ENCODE measurements at regions not wholly inside any gene's neighbourhood (a gene's known extent, or its start where the extent isn't known, plus 50 kb on each side); places are given as distances from the start of the nearest gene placed in this dataset.

GRCh38 chr11:134800130-134800529, 388.1 kb upstream of the B3GAT1 start:
- Histone ChIP-seq H3K4me1 (peaks cover 6% of the 10 kb centered on the region), H3K36me3 (no peaks in the 10 kb centered on the region), H3K27me3 (no peaks in the 10 kb centered on the region), H4K20me1 (no peaks in the 10 kb centered on the region), H3K27ac (no peak overlapping the region), H3K4me3 (no peak overlapping the region), H3K9ac (no peak overlapping the region), H3K9me3 (no peaks in the 10 kb centered on the region), H3K4me2 (no peak overlapping the region)
- no peak for TF ChIP-seq Cebpa-rat (IDR thresholded peaks at IDR 0.05)

DNA sequence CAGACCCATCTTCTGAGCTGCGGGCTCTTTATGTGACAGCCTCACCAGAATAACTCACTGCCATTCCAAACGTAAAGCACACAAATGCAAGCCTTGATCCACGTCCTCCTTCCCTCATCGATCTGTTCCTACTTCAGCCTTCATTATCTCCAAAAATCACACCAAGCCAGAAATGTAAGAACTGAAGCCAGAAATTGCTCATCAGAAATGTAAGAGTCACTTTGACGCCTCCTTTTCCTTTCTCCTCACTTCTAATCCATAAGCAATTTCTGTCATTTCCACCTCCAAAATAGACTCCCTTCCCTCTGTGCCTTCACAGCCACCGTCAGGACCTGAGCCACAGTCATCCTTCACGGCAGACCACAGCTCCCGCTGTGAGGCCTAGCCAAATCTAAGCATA, 387.3 kb upstream of the B3GAT1 start:
- Histone ChIP-seq H3K27ac (no peak overlapping the region), H3K4me2 (no peak overlapping the region), H3K36me3 (no peaks in the 10 kb centered on the region), H3K9me3 (no peaks in the 10 kb centered on the region), H3K27me3 (no peaks in the 10 kb centered on the region), H3K4me3 (no peak overlapping the region), H3K4me1 (peaks cover 6% of the 10 kb centered on the region), H3K9ac (no peak overlapping the region), H4K20me1 (no peaks in the 10 kb centered on the region)
- TF ChIP-seq Cebpa-rat (IDR thresholded peaks at IDR 0.05): no peak

GRCh38 chr11:134797411-134798089, 385.5 kb upstream of the B3GAT1 start:
- no peak overlapping the region for H3K9ac ChIP-seq
- peaks cover 6% of the 10 kb centered on the region for H3K4me1 ChIP-seq
- no peak overlapping the region for H3K27ac ChIP-seq
- H3K4me3 ChIP-seq: no peak overlapping the region
- no peaks in the 10 kb centered on the region for H3K27me3 ChIP-seq
- H3K9me3 ChIP-seq: no peaks in the 10 kb centered on the region
- H3K36me3 ChIP-seq: no peaks in the 10 kb centered on the region
- H3K4me2 ChIP-seq: no peak overlapping the region
- no peak for TF ChIP-seq Cebpa-rat (IDR thresholded peaks at IDR 0.05)
- H4K20me1 ChIP-seq: no peaks in the 10 kb centered on the region

DNA sequence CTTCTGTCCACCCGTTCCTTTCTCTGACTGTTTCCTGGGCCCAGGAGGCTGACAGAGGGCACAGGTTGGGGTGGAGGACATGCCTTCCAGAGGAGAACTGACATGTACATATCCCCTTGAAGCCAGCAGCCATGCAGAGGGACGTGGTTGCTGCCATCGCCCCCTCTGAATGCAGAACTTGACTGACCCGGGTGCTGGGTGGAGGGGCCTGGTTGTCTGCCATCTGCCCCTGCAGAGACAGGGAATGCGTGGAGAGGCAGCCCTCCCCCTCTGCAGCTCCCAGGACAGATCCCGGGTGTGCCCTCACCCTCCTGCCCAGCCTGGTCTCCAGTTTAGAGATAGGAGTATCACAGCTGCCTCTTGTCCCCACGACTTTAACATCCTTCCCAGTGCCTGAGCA, 383.0 kb upstream of the B3GAT1 start:
- Histone ChIP-seq H3K9ac (no peak overlapping the region), H3K27ac (no peak overlapping the region), H3K36me3 (no peaks in the 10 kb centered on the region), H3K4me3 (no peak overlapping the region), H3K4me2 (no peak overlapping the region), H3K9me3 (no peaks in the 10 kb centered on the region), H4K20me1 (no peaks in the 10 kb centered on the region), H3K4me1 (no peaks in the 10 kb centered on the region), H3K27me3 (no peaks in the 10 kb centered on the region)
- no peak for TF ChIP-seq Cebpa-rat (IDR thresholded peaks at IDR 0.05)

DNA sequence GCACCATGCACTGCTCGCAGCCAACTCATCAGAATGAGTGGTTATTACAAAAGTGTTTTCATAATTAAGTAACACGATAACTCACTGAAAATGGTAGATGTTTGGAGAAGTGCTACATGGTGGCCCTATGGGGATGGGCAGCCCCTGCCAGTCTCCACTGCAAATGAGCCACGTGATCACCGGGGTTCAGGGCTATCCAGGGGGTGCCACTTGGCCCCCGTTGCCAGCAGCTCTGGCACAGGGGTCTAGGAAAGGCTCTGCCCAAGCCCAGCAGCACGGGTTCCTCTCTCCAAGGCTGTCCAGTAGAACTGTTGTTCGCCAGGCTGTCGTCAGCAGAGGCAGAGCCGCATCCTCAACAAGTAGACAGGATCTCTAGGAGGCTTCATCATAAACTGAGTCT, 382.1 kb upstream of the B3GAT1 start:
- Histone ChIP-seq H3K9ac (no peak overlapping the region), H3K4me2 (no peak overlapping the region), H3K4me3 (no peak overlapping the region), H3K27ac (no peak overlapping the region), H3K27me3 (no peaks in the 10 kb centered on the region), H3K4me1 (no peaks in the 10 kb centered on the region), H3K36me3 (no peaks in the 10 kb centered on the region), H3K9me3 (no peaks in the 10 kb centered on the region), H4K20me1 (no peaks in the 10 kb centered on the region)
- no peak for TF ChIP-seq Cebpa-rat (IDR thresholded peaks at IDR 0.05)

DNA sequence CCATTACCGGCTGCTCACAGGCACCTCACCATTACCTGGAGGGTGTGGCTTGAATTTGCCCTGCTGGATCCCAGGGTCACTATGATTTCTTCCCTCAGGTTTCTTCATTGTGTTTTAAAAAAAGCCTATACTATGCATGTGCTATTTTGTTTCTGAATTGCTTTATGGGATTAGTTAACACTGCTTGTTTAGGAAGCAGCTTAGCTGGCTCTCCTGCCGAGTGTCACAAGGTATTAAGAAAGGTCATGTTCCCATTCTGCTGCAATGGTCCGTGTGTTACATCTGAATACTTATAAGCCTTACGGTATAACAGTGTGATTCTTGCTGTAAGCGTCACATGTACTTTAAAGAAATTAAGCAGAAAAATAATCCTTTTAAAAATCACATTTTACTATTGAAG, 380.6 kb upstream of the B3GAT1 start:
- no peaks in the 10 kb centered on the region for H3K9me3 ChIP-seq
- H3K27me3 ChIP-seq: no peaks in the 10 kb centered on the region
- H3K4me1 ChIP-seq: no peaks in the 10 kb centered on the region
- H3K36me3 ChIP-seq: no peaks in the 10 kb centered on the region
- no peak overlapping the region for H3K4me3 ChIP-seq
- no peak for TF ChIP-seq Cebpa-rat (IDR thresholded peaks at IDR 0.05)
- H3K27ac ChIP-seq: no peak overlapping the region
- H4K20me1 ChIP-seq: no peaks in the 10 kb centered on the region
- no peak overlapping the region for H3K4me2 ChIP-seq
- no peak overlapping the region for H3K9ac ChIP-seq

- no peak overlapping the region for H3K27ac ChIP-seq
- H3K9me3 ChIP-seq: no peaks in the 10 kb centered on the region
- H4K20me1 ChIP-seq: no peaks in the 10 kb centered on the region
- H3K4me3 ChIP-seq: no peak overlapping the region
- no peak for TF ChIP-seq Cebpa-rat (IDR thresholded peaks at IDR 0.05)
- H3K27me3 ChIP-seq: no peaks in the 10 kb centered on the region
- no peak overlapping the region for H3K4me2 ChIP-seq
- H3K36me3 ChIP-seq: no peaks in the 10 kb centered on the region
- no peak overlapping the region for H3K9ac ChIP-seq
- H3K4me1 ChIP-seq: no peaks in the 10 kb centered on the region
Measured at GRCh38 chr11:134792044-134792443, 380.0 kb upstream of the B3GAT1 start.

GRCh38 chr11:134791102-134791501, 379.1 kb upstream of the B3GAT1 start:
- no peak overlapping the region for H3K9ac ChIP-seq
- H3K27me3 ChIP-seq: no peaks in the 10 kb centered on the region
- no peaks in the 10 kb centered on the region for H4K20me1 ChIP-seq
- no peaks in the 10 kb centered on the region for H3K4me1 ChIP-seq
- no peaks in the 10 kb centered on the region for H3K9me3 ChIP-seq
- H3K4me3 ChIP-seq: no peak overlapping the region
- no peak for TF ChIP-seq Cebpa-rat (IDR thresholded peaks at IDR 0.05)
- H3K27ac ChIP-seq: no peak overlapping the region
- H3K4me2 ChIP-seq: no peak overlapping the region
- no peaks in the 10 kb centered on the region for H3K36me3 ChIP-seq

GRCh38 chr11:134789104-134789503, 377.1 kb upstream of the B3GAT1 start:
- H3K4me2 ChIP-seq: no peak overlapping the region
- no peaks in the 10 kb centered on the region for H4K20me1 ChIP-seq
- no peaks in the 10 kb centered on the region for H3K4me1 ChIP-seq
- no peak overlapping the region for H3K27ac ChIP-seq
- no peak overlapping the region for H3K9ac ChIP-seq
- no peaks in the 10 kb centered on the region for H3K36me3 ChIP-seq
- H3K9me3 ChIP-seq: no peaks in the 10 kb centered on the region
- H3K27me3 ChIP-seq: no peaks in the 10 kb centered on the region
- no peak for TF ChIP-seq Cebpa-rat (IDR thresholded peaks at IDR 0.05)
- H3K4me3 ChIP-seq: no peak overlapping the region

GRCh38 chr11:134786636-134787035, 374.6 kb upstream of the B3GAT1 start:
- H3K27me3 ChIP-seq: no peaks in the 10 kb centered on the region
- H3K9ac ChIP-seq: no peak overlapping the region
- H3K27ac ChIP-seq: no peak overlapping the region
- TF ChIP-seq Cebpa-rat (IDR thresholded peaks at IDR 0.05): no peak
- H3K4me2 ChIP-seq: no peak overlapping the region
- H3K4me1 ChIP-seq: no peaks in the 10 kb centered on the region
- H3K4me3 ChIP-seq: no peak overlapping the region
- H3K9me3 ChIP-seq: no peaks in the 10 kb centered on the region
- no peaks in the 10 kb centered on the region for H3K36me3 ChIP-seq
- H4K20me1 ChIP-seq: no peaks in the 10 kb centered on the region
